GM21447 (cell line): ENCODE measurements at regions not wholly inside any gene's neighbourhood (a gene's known extent, or its start where the extent isn't known, plus 50 kb on each side); places are given as distances from the start of the nearest gene placed in this dataset.
"Not testable (repeated sequence)": the region's sequence is repeated elsewhere in the genome, so short reads cannot be mapped to it uniquely, and the experiment has no call there.

Source experiments
- ATAC-seq: cut with Tn5 transposase; IDR thresholded peaks from one replicate; pipeline ENCODE4 v1.9.1; 2021; ENCODE audit not compliant: unreplicated experiment

- ATAC-seq: not testable (repeated sequence)
These were observed 1488.2 kb downstream of the KHDRBS2 start for GRCh38 chr6:60797831-60798230.

- not testable (repeated sequence) for ATAC-seq
These were observed 1496.4 kb downstream of the KHDRBS2 start for GRCh38 chr6:60789601-60790000.

- not testable (repeated sequence) for ATAC-seq
These were observed 1503.1 kb downstream of the KHDRBS2 start for GRCh38 chr6:60782698-60783464.

GRCh38 chr6:60779591-60779990 is 1506.4 kb downstream of the KHDRBS2 start:
- ATAC-seq: not testable (repeated sequence)

- not testable (repeated sequence) for ATAC-seq
These were observed 1518.1 kb downstream of the KHDRBS2 start for GRCh38 chr6:60767791-60768499.

- ATAC-seq: not testable (repeated sequence)
These were observed 1520.7 kb downstream of the KHDRBS2 start for GRCh38 chr6:60765331-60765730.

- not testable (repeated sequence) for ATAC-seq
These were observed 1522.5 kb downstream of the KHDRBS2 start for GRCh38 chr6:60763464-60764080.

GRCh38 chr6:60760928-60761327 is 1525.1 kb downstream of the KHDRBS2 start:
- ATAC-seq: not testable (repeated sequence)

GRCh38 chr6:60759149-60759825 is 1526.7 kb downstream of the KHDRBS2 start:
- ATAC-seq: not testable (repeated sequence)

- not testable (repeated sequence) for ATAC-seq
These were observed 1527.3 kb downstream of the KHDRBS2 start for GRCh38 chr6:60758725-60759124.

GRCh38 chr6:60754879-60755278 is 1531.1 kb downstream of the KHDRBS2 start:
- ATAC-seq: no peak

GRCh38 chr6:60750353-60751081 is 1535.5 kb downstream of the KHDRBS2 start:
- not testable (repeated sequence) for ATAC-seq

- ATAC-seq: not testable (repeated sequence)
These were observed 1538.1 kb downstream of the KHDRBS2 start for GRCh38 chr6:60747765-60748556.

- peak; percentile 53 for ATAC-seq
These were observed 1548.1 kb downstream of the KHDRBS2 start for GRCh38 chr6:60737764-60738425.

GRCh38 chr6:60737315-60737714 is 1548.7 kb downstream of the KHDRBS2 start:
- not testable (repeated sequence) for ATAC-seq

GRCh38 chr6:60723935-60724334 is 1562.1 kb downstream of the KHDRBS2 start:
- not testable (repeated sequence) for ATAC-seq

- ATAC-seq: no peak
These were observed 1590.8 kb downstream of the KHDRBS2 start for GRCh38 chr6:60695232-60695631.

GRCh38 chr6:60687085-60687484 is 1598.9 kb downstream of the KHDRBS2 start:
- no peak for ATAC-seq

GRCh38 chr6:60681806-60682205 is 1604.2 kb downstream of the KHDRBS2 start:
- no peak for ATAC-seq
